Mononuclear cell (primary cell): ENCODE measurements at regions not wholly inside any gene's neighbourhood (a gene's known extent, or its start where the extent isn't known, plus 50 kb on each side); places are given as distances from the start of the nearest gene placed in this dataset.

ENCODE experiments used
- H3K27me3 ChIP-seq: 2 replicates; pipeline ENCODE4 v1.6.0; 2011; ENCODE audit warnings: low read length, control low read depth; ENCODE audit not compliant: insufficient read depth
- H3K4me1 ChIP-seq: 2 replicates; pipeline ENCODE4 v1.5.1; 2011; ENCODE audit warnings: mild to moderate bottlenecking, low read length, control low read depth; ENCODE audit not compliant: insufficient read depth
- H3K4me3 ChIP-seq: 2 replicates; pipeline ENCODE4 v1.5.1; 2011; ENCODE audit warnings: mild to moderate bottlenecking, low read length, moderate library complexity
- H3K9me3 ChIP-seq: 2 replicates; pipeline ENCODE4 v1.5.1; 2011; ENCODE audit warnings: low read depth, mild to moderate bottlenecking, control low read depth, low read length

- no peaks in the 10 kb centered on the region for H3K4me1 ChIP-seq
- H3K27me3 ChIP-seq: no peaks in the 10 kb centered on the region
- H3K9me3 ChIP-seq: no peaks in the 10 kb centered on the region
- H3K4me3 ChIP-seq: no peak overlapping the region
These were observed 177.9 kb upstream of the NUDT4 start for GRCh38 chr12:93199831-93200236.

GRCh38 chr12:93200291-93200917, 177.3 kb upstream of the NUDT4 start:
- Histone ChIP-seq H3K4me3 (no peak overlapping the region), H3K27me3 (no peaks in the 10 kb centered on the region), H3K4me1 (no peaks in the 10 kb centered on the region), H3K9me3 (no peaks in the 10 kb centered on the region)

- no peak overlapping the region for H3K4me3 ChIP-seq
- no peaks in the 10 kb centered on the region for H3K9me3 ChIP-seq
- H3K27me3 ChIP-seq: no peaks in the 10 kb centered on the region
- no peaks in the 10 kb centered on the region for H3K4me1 ChIP-seq
These were observed 175.7 kb upstream of the NUDT4 start for GRCh38 chr12:93201990-93202389.

GRCh38 chr12:93202688-93203087, 175.0 kb upstream of the NUDT4 start:
- H3K4me1 ChIP-seq: no peaks in the 10 kb centered on the region
- H3K9me3 ChIP-seq: no peaks in the 10 kb centered on the region
- H3K27me3 ChIP-seq: no peaks in the 10 kb centered on the region
- no peak overlapping the region for H3K4me3 ChIP-seq

- H3K9me3 ChIP-seq: no peaks in the 10 kb centered on the region
- no peaks in the 10 kb centered on the region for H3K4me1 ChIP-seq
These were observed 174.4 kb upstream of the NUDT4 start for GRCh38 chr12:93203361-93203760.

GRCh38 chr12:93204896-93205295, 172.8 kb upstream of the NUDT4 start:
- H3K27me3 ChIP-seq: no peaks in the 10 kb centered on the region
- no peaks in the 10 kb centered on the region for H3K4me1 ChIP-seq
- H3K9me3 ChIP-seq: no peaks in the 10 kb centered on the region
- H3K4me3 ChIP-seq: no peak overlapping the region

More at GRCh38 chr12:93203361-93203760, 174.4 kb upstream of the NUDT4 start:
- no peaks in the 10 kb centered on the region for H3K27me3 ChIP-seq
- no peak overlapping the region for H3K4me3 ChIP-seq

- no peaks in the 10 kb centered on the region for H3K9me3 ChIP-seq
- H3K27me3 ChIP-seq: no peaks in the 10 kb centered on the region
- H3K4me1 ChIP-seq: no peaks in the 10 kb centered on the region
- no peak overlapping the region for H3K4me3 ChIP-seq
These were observed 172.4 kb upstream of the NUDT4 start for GRCh38 chr12:93205361-93205760.

- H3K4me3 ChIP-seq: no peak overlapping the region
- no peaks in the 10 kb centered on the region for H3K9me3 ChIP-seq
- no peaks in the 10 kb centered on the region for H3K4me1 ChIP-seq
- H3K27me3 ChIP-seq: no peaks in the 10 kb centered on the region
These were observed 169.7 kb upstream of the NUDT4 start for GRCh38 chr12:93208011-93208410.

GRCh38 chr12:93214523-93215289, 163.0 kb upstream of the NUDT4 start:
- H3K4me1 ChIP-seq: peaks cover 6% of the 10 kb centered on the region

GRCh38 chr12:93215290-93215678, 162.4 kb upstream of the NUDT4 start:
- no peaks in the 10 kb centered on the region for H3K27me3 ChIP-seq
- no peaks in the 10 kb centered on the region for H3K9me3 ChIP-seq
- peaks cover 10% of the 10 kb centered on the region for H3K4me1 ChIP-seq
- no peak overlapping the region for H3K4me3 ChIP-seq

More at GRCh38 chr12:93214523-93215289, 163.0 kb upstream of the NUDT4 start:
- Histone ChIP-seq H3K4me3 (no peak overlapping the region), H3K27me3 (no peaks in the 10 kb centered on the region), H3K9me3 (no peaks in the 10 kb centered on the region)

- Histone ChIP-seq H3K4me3 (no peak overlapping the region), H3K9me3 (no peaks in the 10 kb centered on the region), H3K4me1 (peaks cover 17% of the 10 kb centered on the region), H3K27me3 (no peaks in the 10 kb centered on the region)
These were observed 157.8 kb upstream of the NUDT4 start for GRCh38 chr12:93219947-93220346.

GRCh38 chr12:93221841-93222240, 155.9 kb upstream of the NUDT4 start:
- Histone ChIP-seq H3K9me3 (no peaks in the 10 kb centered on the region), H3K4me1 (peaks cover 17% of the 10 kb centered on the region), H3K27me3 (no peaks in the 10 kb centered on the region), H3K4me3 (no peak overlapping the region)

- Histone ChIP-seq H3K9me3 (no peaks in the 10 kb centered on the region), H3K4me3 (no peak overlapping the region), H3K27me3 (no peaks in the 10 kb centered on the region), H3K4me1 (peaks cover 17% of the 10 kb centered on the region)
These were observed 154.0 kb upstream of the NUDT4 start for GRCh38 chr12:93223440-93224426.

- no peak overlapping the region for H3K4me3 ChIP-seq
- H3K9me3 ChIP-seq: no peaks in the 10 kb centered on the region
- no peaks in the 10 kb centered on the region for H3K27me3 ChIP-seq
- peaks cover 15% of the 10 kb centered on the region for H3K4me1 ChIP-seq
These were observed 152.6 kb upstream of the NUDT4 start for GRCh38 chr12:93225094-93225493.

- Histone ChIP-seq H3K4me3 (no peak overlapping the region), H3K4me1 (peaks cover 15% of the 10 kb centered on the region), H3K9me3 (no peaks in the 10 kb centered on the region), H3K27me3 (no peaks in the 10 kb centered on the region)
These were observed 151.4 kb upstream of the NUDT4 start for GRCh38 chr12:93226361-93226760.
